KBM-7 (cell line): ENCODE measurements at regions not wholly inside any gene's neighbourhood (a gene's known extent, or its start where the extent isn't known, plus 50 kb on each side); places are given as distances from the start of the nearest gene placed in this dataset.

Experiments
- DNase-seq: peaks from one replicate; pipeline ENCODE4 v3.0.0-alpha.2; 2015
- in situ Hi-C: fragments of 300-500 bp; cut with MboI; formaldehyde crosslinking; loops from 2 replicates; pipeline ENCODE4 v1.14.3; 2020; ENCODE audit warnings: low sequenced_read_pairs, low pct_unique_long_range_greater_than_20kb, mixed read lengths

DNA sequence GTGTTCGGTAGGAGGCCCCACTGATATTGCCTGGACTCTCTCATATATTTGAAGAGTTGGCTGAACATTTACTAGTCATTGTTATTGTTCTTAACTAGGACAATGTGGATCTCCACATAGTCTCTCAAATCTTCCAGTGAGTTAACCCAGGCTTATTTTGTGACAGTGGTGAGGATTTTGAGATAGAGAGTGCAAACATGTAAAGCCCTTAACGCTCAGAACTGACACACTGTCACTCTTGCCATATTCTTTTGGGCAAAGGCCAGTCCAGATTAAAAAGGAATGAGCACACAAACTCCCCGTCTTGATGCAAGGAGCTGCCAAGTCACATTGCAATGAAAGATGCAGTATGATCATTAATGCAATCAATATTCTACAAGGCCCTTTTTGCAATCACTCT, 431.9 kb upstream of the AZI2 start:
- in situ Hi-C loops, result no loop called here

DNA sequence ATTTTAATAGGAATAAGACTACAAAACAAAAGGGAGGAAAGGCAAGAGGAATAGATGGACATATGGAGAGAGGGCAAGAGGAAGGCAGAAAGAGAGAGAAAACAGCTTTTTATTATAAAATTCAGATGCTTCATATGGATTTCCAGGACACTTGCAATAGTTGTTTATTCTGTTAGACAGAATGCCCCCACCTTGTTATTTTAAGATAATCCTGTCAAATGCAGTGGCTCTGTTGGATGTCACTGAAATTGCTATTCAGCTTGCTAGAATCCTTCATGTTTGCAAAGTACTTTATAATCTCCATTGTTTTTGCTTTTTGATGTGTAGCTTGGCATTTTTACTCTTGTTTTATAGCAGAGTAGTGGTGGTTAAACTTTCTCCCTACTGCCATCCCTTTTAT, 432.4 kb upstream of the AZI2 start:
- in situ Hi-C loops, result no loop called here
- no peak for DNase-seq

More for the DNA sequence above, 431.9 kb upstream of the AZI2 start:
- DNase-seq, result no peak

DNA sequence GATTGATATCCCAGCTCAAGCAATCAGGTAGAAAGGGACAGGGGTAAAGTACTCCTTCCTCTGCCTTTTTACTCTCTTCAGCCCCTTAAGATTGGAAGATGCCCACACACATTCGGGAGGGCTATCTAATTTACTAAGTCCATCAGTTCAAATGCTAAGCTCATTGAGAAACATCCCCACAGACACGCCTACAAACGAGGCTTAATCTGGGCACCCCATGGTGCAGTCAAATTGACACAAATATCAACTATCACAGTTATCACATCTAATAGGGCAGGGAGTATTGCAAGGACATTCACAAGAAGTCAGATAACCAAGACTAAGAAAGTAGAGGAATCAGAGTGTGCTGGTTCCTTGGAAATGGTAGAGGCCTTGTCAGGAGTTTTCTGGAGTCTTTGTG, 437.8 kb upstream of the AZI2 start:
- no peak for DNase-seq
- in situ Hi-C loops, result no loop called here

- in situ Hi-C loops, result no loop called here
- no peak for DNase-seq
Observed at GRCh38 chr3:28788571-28788970, 439.9 kb upstream of the AZI2 start.

GRCh38 chr3:28791713-28792255, 443.2 kb upstream of the AZI2 start:
- DNase-seq, result no peak
- in situ Hi-C loops, result no loop called here

GRCh38 chr3:28792604-28793003, 444.0 kb upstream of the AZI2 start:
- in situ Hi-C loops, result no loop called here
- DNase-seq, result no peak

DNA sequence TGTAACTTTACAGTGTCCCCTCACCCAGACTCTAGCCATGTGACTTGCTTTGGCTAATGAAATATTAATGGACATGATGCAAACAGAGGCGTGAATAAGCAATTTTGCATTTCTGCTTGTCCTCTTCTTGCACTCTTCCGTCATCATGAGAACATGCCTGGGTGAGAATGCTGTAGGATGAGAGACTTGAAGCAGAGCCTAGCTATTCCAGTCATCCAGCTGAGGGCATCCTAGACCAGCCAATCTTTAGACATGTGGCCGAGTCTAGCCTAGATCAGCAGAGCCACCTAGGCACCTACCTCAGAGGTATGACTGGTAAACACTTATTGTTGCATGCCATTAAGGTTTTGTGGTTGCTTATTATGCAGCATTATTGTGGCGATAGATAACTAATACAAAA, 450.5 kb upstream of the AZI2 start:
- in situ Hi-C loops, result no loop called here
- no peak for DNase-seq

- DNase-seq, result no peak
- in situ Hi-C loops, result no loop called here
Observed at GRCh38 chr3:28800203-28800602, 451.6 kb upstream of the AZI2 start.

DNA sequence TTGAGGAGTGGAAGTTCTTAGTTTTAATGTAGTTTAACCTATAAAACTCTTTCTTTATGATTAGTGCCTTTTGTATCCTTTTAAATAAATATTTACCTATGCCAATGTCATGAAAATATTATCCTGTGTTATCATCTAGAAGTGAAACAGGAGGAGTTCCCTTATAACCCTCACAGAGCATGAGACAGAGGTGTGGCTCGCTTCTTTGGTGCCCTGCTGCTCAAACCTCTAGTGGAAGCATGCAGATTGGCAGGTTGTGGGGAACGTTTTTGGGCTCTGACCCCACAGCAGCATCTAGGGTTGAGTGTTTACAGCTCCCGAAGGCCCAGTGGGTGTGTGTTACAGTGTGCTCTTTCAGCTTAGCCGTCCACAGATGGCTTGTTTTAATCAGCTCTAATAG, 459.4 kb upstream of the AZI2 start:
- DNase-seq, result no peak
- in situ Hi-C loops, result no loop called here

- in situ Hi-C loops, result no loop called here
- DNase-seq, result no peak
Observed at GRCh38 chr3:28816017-28816416, 464.9 kb upstream of the RBMS3 start.

DNA sequence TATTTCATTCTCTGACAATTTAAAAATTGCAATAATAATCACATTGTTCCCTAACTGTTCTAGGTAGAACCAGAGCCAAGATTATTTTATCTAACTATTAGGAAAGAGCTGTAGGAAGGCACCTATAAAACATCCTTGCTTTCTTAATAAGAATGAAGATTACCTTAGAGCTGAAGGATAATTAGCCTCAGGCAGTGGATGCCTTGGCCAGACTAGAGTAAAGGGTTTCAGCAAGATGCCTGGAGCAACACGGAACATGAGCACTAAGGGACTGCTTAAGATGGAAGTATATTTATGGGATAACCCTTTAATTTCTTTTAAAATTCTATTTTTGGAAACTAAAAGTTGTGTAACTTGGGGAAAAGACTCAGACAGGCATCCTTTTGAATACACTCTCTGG, 456.6 kb upstream of the RBMS3 start:
- in situ Hi-C loops, result no loop called here
- no peak for DNase-seq

- no peak for DNase-seq
- in situ Hi-C loops, result no loop called here
Observed at GRCh38 chr3:28826840-28827239, 454.0 kb upstream of the RBMS3 start.

GRCh38 chr3:28835249-28835648, 445.6 kb upstream of the RBMS3 start:
- DNase-seq, result no peak
- in situ Hi-C loops, result no loop called here

DNA sequence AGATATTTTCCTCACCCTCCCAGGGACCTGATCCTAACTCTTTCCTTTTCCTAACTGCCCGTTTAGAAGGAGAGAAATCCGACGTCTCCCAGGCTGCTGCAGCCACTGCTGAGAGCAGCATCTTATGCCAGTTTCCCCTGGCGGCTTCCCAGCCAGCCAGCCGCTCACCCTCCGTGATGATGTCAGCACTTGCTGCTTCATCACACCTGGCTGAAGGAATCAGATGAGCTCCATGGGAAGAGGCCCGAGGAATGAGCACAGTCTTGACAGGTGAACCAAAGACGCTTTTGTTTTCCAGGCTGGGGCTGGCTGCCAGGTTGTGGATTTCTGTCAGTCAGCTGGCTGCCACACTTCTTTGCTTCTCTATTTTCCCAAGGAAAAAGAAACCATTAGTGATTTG, 445.1 kb upstream of the RBMS3 start:
- in situ Hi-C loops, result no loop called here
- no peak for DNase-seq

GRCh38 chr3:28836199-28836598, 444.7 kb upstream of the RBMS3 start:
- in situ Hi-C loops, result no loop called here
- DNase-seq, result no peak

DNA sequence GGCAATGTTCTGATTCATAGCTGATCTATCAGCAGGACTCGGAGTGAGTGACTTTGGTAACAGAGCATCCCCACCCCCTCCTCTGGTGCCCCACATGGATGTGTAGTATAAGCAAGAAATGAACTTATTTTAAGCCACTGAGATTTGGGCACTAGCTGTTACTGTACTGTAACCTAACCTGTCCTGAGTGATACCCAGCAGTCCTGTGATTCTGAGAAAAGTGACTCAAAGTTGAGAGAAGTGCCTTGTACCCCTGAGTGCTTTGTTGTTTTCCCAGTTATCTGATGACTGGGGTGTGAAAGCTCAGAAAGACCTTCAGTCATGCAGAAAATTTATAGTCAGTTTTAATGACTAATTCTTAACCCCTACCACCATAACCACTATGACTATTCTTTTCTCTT, 439.9 kb upstream of the RBMS3 start:
- in situ Hi-C loops, result no loop called here

GRCh38 chr3:28841441-28841840, 439.4 kb upstream of the RBMS3 start:
- DNase-seq, result no peak
- in situ Hi-C loops, result no loop called here

More for the DNA sequence above, 439.9 kb upstream of the RBMS3 start:
- DNase-seq, result no peak

GRCh38 chr3:28844298-28845005, 436.4 kb upstream of the RBMS3 start:
- DNase-seq, result no peak
- in situ Hi-C loops, result no loop called here

GRCh38 chr3:28845006-28845324, 435.9 kb upstream of the RBMS3 start:
- DNase-seq, result no peak
- in situ Hi-C loops, result no loop called here

DNA sequence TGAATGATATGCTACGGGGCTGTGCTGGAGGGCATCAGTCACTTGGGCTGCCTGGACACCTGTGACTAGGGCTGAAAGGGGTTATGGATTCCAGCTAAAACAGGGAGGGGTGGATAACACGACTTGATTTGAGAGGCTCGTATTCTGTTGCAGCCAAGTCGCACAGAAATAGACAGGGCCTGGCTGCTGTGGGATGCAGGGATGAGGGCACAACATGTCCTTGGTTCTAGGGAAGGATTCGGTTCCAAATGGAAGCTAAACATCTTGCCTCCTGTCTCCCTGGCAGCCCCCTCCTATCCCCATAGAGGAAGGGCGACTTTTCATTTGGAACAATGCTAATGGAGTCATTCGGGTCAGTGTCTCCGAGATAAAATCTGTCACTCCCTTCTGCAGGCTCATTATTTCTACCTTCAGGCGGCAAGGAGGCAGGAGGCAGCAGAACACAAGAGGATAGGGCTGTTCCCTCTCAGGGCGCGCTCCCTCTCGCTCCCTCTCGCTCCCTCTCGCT, 433.8 kb upstream of the RBMS3 start:
- no peak for DNase-seq
- in situ Hi-C loops, result no loop called here

- in situ Hi-C loops, result no loop called here
- DNase-seq, result no peak
Observed at GRCh38 chr3:28847736-28848135, 433.1 kb upstream of the RBMS3 start.
